Transverse colon (tissue), 4 donors: ENCODE measurements at regions not wholly inside any gene's neighbourhood (a gene's known extent, or its start where the extent isn't known, plus 50 kb on each side); places are given as distances from the start of the nearest gene placed in this dataset.

Experiments
- POLR2A ChIP-seq: fragments of 450-650 bp; IDR thresholded peaks from one replicate; pipeline ENCODE4 v1.6.1; 2016; ENCODE audit warnings: antibody characterized with exemption, mild to moderate bottlenecking, moderate library complexity
- POLR2AphosphoS5 ChIP-seq, 3 donors: sonication (generic); formaldehyde crosslinking; IDR thresholded peaks; one replicate each; pipeline ENCODE4 v1.6.1; 2016; ENCODE audit warnings: antibody characterized with exemption in 3 of 3
- TF ChIP-seq, protein P1 (sequence below), 5 experiments: fragments of 200-600 bp in 3 of 5; fragments of 450-650 bp in 2 of 5; sonication (generic) in 3 of 5; IDR thresholded peaks; 1 replicate in 2 of 5; 2 replicates in 3 of 5; pipeline ENCODE4 v1.5.1; 2016 to 2017; ENCODE audit warnings: antibody characterized with exemption in 5 of 5, inconsistent platforms in 3 of 5, mild to moderate bottlenecking in 2 of 5, moderate library complexity in 1 of 5

DNA sequence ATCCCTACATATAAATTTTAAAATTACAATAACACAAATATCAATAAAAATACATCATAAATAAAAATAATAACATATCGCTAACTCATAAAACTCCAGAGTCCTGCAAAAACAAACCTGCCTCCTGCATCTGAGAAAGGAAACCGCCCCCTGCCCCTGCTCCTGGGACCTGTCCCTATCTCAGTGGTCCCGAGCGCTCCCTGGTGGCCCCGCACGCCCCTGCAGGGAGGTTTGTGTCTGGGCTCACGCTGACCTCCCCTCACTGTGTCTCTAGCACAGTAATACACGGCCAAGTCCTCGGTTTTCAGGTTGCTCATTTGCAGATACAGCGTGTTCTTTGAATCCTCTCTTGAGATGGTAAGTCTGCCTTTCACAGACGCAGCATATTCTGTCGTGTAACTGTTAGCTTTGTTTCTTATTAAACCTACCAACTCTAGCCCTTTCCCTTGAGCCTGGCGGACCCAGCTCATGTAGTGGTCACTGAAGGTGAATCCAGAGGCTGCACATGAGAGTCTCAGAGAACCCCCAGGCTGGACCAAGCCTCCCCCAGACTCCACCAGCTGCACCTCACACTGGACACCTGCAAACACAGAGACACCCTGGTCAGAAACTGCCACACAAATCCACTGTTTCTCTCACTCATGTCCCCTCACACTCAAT lies 554.1 kb downstream of the GOLGA6L6 start:
- TF ChIP-seq, protein P1, sequence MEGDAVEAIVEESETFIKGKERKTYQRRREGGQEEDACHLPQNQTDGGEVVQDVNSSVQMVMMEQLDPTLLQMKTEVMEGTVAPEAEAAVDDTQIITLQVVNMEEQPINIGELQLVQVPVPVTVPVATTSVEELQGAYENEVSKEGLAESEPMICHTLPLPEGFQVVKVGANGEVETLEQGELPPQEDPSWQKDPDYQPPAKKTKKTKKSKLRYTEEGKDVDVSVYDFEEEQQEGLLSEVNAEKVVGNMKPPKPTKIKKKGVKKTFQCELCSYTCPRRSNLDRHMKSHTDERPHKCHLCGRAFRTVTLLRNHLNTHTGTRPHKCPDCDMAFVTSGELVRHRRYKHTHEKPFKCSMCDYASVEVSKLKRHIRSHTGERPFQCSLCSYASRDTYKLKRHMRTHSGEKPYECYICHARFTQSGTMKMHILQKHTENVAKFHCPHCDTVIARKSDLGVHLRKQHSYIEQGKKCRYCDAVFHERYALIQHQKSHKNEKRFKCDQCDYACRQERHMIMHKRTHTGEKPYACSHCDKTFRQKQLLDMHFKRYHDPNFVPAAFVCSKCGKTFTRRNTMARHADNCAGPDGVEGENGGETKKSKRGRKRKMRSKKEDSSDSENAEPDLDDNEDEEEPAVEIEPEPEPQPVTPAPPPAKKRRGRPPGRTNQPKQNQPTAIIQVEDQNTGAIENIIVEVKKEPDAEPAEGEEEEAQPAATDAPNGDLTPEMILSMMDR (IDR thresholded peaks at IDR 0.05) = no peak
- TF ChIP-seq POLR2A (no peak), POLR2AphosphoS5 (IDR thresholded peaks at IDR 0.05) (no peak)
